BE2C (cell line): ENCODE measurements at regions not wholly inside any gene's neighbourhood (a gene's known extent, or its start where the extent isn't known, plus 50 kb on each side); places are given as distances from the start of the nearest gene placed in this dataset.

ENCODE experiments used
- DNase-seq: peaks from one replicate; pipeline ENCODE4 v3.0.0-alpha.2; 2020
- H3K27me3 ChIP-seq: fragments of 250-450 bp; sonication (Bioruptor Pico); 2 replicates; pipeline ENCODE4 v1.5.1; 2020; ENCODE audit warnings: mild to moderate bottlenecking
- H3K36me3 ChIP-seq: fragments of 250-450 bp; sonication (Bioruptor Pico); 2 replicates; pipeline ENCODE4 v1.5.1; 2020; ENCODE audit warnings: mild to moderate bottlenecking
- H3K4me1 ChIP-seq: fragments of 250-450 bp; sonication (Bioruptor Pico); 2 replicates; pipeline ENCODE4 v1.5.1; 2020
- H3K4me3 ChIP-seq: 2 replicates; pipeline ENCODE4 v1.5.1; 2011; ENCODE audit warnings: low read depth, low read length
- H3K9me3 ChIP-seq: fragments of 250-450 bp; sonication (Bioruptor Pico); 2 replicates; pipeline ENCODE4 v1.5.1; 2020
- TF ChIP-seq, protein P1 (sequence below): IDR thresholded peaks from 2 replicates; pipeline ENCODE4 v1.5.1; 2012; ENCODE audit warnings: mild to moderate bottlenecking, low read depth, low read length

DNA sequence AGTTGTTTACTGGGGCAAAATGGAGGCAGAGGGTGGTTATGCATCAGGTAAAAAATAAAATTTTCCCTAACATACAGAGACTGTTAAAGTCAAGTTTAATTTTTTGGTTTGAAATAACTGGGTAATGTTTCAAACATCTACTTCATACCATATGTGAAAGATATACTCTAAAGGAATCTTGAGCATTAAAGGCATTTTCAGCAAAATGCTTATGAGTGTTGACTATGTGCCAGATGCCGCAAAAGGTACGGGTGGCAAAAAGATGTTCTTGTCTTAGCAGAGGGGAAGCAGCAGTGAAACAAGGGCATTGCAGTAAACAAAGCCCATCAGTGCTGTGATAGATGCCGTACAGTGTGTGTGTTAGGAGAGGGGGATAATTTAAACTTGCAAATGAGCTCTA, 263.1 kb upstream of the ID2 start:
- H3K4me3 ChIP-seq, result no peak overlapping the region
- H3K27me3 ChIP-seq, result no peaks in the 10 kb centered on the region
- TF ChIP-seq, protein P1, sequence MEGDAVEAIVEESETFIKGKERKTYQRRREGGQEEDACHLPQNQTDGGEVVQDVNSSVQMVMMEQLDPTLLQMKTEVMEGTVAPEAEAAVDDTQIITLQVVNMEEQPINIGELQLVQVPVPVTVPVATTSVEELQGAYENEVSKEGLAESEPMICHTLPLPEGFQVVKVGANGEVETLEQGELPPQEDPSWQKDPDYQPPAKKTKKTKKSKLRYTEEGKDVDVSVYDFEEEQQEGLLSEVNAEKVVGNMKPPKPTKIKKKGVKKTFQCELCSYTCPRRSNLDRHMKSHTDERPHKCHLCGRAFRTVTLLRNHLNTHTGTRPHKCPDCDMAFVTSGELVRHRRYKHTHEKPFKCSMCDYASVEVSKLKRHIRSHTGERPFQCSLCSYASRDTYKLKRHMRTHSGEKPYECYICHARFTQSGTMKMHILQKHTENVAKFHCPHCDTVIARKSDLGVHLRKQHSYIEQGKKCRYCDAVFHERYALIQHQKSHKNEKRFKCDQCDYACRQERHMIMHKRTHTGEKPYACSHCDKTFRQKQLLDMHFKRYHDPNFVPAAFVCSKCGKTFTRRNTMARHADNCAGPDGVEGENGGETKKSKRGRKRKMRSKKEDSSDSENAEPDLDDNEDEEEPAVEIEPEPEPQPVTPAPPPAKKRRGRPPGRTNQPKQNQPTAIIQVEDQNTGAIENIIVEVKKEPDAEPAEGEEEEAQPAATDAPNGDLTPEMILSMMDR, result no peak
- no peaks in the 10 kb centered on the region for H3K9me3 ChIP-seq
- no peaks in the 10 kb centered on the region for H3K36me3 ChIP-seq
- no peak for DNase-seq
- H3K4me1 ChIP-seq, result no peaks in the 10 kb centered on the region

DNA sequence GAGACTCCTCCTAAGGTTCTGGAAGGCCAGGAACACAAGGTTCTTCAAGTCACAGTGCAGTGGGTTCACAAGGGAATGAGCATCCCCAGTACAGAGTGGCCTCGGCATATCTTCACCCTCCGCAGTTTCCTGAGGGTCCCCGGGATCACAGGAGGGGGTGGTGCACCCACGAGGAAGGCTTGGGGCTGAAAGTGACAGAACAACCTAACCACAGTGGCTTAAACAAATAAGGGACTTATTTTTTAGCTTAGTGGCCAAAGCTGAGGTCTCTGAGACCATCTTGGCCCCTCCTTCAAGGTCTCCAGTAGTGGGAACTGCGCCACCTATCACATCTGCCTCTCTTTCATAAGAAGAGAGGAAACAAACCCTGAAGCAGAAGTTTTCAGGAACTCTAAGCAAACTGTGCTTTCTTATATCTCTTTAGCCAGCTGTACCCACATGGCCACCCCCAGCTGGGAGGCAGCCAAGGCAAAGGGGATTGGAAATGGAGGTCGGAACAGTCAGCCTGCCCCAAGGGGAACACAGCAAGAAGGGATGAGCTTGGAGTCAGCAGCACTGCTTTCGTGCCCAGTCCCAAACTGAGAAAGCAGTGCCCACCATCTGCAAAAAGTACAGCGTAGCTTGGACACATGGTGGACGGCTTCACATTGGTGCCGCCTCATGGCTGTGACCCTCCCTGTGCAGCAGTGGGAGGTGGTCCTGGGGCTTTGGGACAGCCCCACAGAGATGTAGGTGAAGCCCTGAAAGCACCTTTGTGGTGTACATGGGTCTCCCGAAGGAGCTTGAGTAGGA, 260.0 kb upstream of the ID2 start:
- Histone ChIP-seq H3K27me3 (no peaks in the 10 kb centered on the region), H3K9me3 (no peaks in the 10 kb centered on the region), H3K4me1 (no peaks in the 10 kb centered on the region), H3K36me3 (no peaks in the 10 kb centered on the region), H3K4me3 (no peak overlapping the region)
- TF ChIP-seq, protein P1, result no peak
- no peak for DNase-seq

DNA sequence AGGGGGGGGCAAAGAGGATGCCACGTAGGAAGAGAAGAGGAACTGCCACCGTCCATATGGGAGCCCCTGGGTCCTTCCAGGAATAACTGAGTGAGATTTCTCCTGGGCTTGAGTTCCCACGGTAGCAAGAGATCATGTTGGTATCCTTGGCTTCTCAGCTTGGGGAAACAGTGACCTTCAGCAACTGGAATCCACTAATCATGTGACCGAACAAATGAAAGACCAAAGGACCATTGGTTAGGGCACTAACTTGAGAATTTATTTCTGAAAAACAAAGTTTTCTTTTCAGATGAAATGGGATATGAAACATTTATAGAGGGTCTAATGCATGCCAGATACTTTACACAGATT, 259.4 kb upstream of the ID2 start:
- H3K36me3 ChIP-seq, result no peaks in the 10 kb centered on the region
- DNase-seq, result no peak
- H3K27me3 ChIP-seq, result no peaks in the 10 kb centered on the region

GRCh38 chr2:8424997-8425900, 256.6 kb upstream of the ID2 start:
- TF ChIP-seq, protein P1, result no peak
- no peak for DNase-seq
- H3K27me3 ChIP-seq, result no peaks in the 10 kb centered on the region
- no peak overlapping the region for H3K4me3 ChIP-seq
- no peaks in the 10 kb centered on the region for H3K9me3 ChIP-seq
- no peaks in the 10 kb centered on the region for H3K36me3 ChIP-seq
- H3K4me1 ChIP-seq, result no peaks in the 10 kb centered on the region

More for the DNA sequence above, 259.4 kb upstream of the ID2 start:
- Histone ChIP-seq H3K9me3 (no peaks in the 10 kb centered on the region), H3K4me1 (no peaks in the 10 kb centered on the region), H3K4me3 (no peak overlapping the region)
- TF ChIP-seq, protein P1, result no peak

DNA sequence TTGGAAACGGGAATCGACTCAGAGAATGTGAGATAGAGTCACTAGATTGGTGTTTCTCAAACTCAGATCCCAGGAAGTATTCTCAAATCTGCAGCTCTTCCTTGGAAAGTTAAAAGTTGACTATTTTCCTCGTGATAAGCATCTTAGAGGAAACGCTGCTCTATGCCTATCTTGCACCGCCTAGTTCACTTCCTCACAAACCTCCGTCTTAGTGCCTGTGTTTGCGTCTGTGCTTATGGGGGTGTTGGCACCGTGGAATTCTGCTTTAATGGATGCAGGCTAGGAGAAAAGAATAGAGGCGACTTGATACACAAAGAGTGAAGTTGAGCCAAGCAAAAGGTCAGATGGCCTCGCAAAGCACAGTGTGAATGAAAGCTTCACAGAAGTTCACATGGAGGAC, 255.3 kb upstream of the ID2 start:
- no peaks in the 10 kb centered on the region for H3K36me3 ChIP-seq
- H3K27me3 ChIP-seq, result no peaks in the 10 kb centered on the region
- no peak overlapping the region for H3K4me3 ChIP-seq
- H3K4me1 ChIP-seq, result no peaks in the 10 kb centered on the region
- TF ChIP-seq, protein P1, result no peak
- no peak for DNase-seq
- H3K9me3 ChIP-seq, result no peaks in the 10 kb centered on the region

GRCh38 chr2:8427211-8427610, 254.6 kb upstream of the ID2 start:
- DNase-seq, result peak; percentile 29
- Histone ChIP-seq H3K9me3 (no peaks in the 10 kb centered on the region), H3K4me1 (no peaks in the 10 kb centered on the region), H3K27me3 (no peaks in the 10 kb centered on the region), H3K4me3 (no peak overlapping the region), H3K36me3 (no peaks in the 10 kb centered on the region)
- TF ChIP-seq, protein P1, result no peak
